NCI-H1105 (cell line): ENCODE measurements at regions not wholly inside any gene's neighbourhood (a gene's known extent, or its start where the extent isn't known, plus 50 kb on each side); places are given as distances from the start of the nearest gene placed in this dataset.

Experiments used
- DNase-seq: peaks from one replicate; lab custom pipeline; 2025; lab: John Stamatoyannopoulos, UW

- no peak for DNase-seq
These were observed 63.7 kb upstream of the PSMD7 start for GRCh38 chr16:74232806-74233465.

- no peak for DNase-seq
These were observed 66.5 kb upstream of the PSMD7 start for GRCh38 chr16:74230126-74230525.

DNA sequence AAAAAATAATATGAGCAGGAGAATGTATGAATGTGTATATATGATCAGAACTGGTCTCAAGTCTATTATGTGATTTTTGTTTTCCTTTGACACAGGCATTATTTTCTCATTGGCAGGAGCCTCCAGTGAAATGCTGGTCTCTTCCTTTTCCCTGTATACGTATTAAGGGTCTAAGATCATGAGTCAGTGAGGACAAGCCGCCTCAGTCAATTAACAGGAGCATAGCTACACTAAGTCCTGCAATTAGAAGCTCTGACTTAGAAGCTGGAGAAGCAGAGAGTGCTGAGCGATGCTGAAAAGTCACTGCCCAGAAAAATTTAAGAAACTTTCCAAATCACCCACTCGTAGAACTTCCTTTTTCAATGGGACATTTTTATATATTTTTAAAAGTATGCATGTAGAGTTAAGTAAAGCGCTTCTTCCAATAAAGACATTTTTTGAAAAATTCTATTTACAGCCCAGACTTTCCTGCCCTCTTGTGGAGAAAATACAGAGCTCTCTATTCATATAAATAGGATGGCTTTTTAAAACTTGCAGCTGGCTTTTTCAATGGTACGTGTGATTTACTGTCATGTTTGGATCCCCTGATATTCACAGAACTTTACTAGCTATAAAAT is 70.2 kb upstream of the PSMD7 start:
- no peak for DNase-seq

- DNase-seq: no peak
These were observed 71.6 kb upstream of the PSMD7 start for GRCh38 chr16:74224828-74225612.

DNA sequence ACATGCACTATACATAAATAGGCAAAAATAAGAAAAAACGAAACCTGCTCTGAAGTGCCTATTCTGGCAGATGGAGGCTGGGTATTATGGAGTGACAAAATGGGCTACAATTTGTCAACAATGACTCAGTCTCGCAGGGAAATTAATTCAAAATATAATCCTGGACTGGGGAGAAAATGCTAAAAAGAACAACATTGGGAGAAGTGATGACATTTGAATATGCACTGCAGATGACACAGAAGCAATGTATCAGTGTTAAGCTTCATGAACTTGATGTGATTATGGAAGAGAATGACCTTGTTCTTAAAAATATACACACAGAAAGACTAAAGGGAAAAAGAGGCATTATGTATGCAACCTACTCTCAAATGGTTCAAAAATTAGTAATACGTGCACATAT is 74.8 kb upstream of the PSMD7 start:
- DNase-seq: no peak

DNA sequence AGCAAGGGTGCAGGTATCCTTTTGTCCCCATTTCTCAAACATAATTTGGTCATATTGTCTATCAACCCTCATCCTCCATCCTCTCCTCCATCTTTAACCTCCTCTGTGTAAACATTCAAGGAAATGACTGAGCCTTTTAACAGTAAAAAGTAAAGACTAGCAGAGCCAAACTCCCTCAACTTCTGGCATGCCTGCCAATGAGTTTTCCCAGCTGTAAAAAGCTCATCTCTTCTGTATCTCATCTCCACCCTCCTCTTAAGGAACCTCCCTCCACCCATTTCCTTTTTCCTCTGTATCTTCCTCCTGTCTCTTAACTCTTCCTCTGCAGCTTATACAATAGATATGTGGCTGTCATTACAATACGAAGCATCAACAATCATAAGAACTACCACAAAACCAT is 76.9 kb upstream of the PSMD7 start:
- no peak for DNase-seq

DNA sequence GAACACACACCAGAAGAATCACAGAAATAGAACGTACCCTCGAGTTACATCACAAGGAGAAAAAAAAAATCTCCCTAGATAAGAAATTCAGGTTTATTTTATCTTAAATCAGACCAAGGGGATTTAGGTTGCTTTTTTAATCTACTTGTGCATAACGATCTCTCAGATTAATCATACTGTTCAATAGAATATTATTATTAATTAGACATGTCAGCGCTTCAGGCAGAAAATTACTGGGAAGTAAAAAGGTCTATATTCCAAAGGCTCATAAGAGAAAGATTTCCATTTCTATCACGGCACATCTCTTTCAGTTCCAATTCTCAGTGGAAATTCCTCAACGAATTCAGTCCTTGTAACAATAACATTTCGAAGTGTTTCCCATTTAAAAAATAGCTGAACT is 77.7 kb upstream of the PSMD7 start:
- DNase-seq: no peak

DNA sequence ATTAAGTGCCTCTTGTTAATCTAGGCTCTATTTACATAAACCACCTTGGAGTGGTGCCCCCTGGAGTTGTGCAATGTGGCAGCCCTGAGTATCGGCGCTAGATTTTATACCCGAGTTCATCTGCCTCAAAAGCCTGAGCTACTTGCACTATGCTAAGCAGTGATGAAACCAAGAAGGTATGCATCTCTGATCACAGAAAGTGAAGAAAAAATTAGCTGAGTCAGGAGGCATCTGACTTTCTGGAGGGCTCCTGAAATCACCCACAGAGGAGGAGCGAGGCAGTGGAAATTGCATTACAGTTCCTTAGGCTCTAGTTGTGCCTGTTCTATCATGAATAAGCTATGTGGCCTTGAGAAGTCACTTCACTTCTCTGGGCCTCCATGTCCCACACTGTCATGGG is 80.3 kb upstream of the PSMD7 start:
- DNase-seq: no peak

DNA sequence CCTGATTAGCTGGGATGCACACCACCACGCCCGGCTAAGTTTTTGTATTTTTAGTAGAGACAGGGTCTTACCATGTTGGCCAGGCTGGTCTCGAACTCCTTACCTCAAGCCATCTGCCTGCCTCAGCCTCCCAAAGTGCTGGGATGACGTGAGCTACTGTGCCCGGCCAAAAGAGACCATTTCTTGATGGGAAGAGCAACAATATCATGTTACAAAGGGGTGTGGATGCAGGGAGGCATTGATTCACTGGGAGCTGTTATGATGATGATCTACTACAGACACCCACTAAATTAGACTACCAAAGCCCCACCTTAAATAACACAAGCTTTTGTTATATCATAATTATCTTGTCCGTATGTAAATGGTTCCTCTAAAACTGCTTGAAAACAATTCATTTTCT is 81.4 kb upstream of the PSMD7 start:
- DNase-seq: no peak

DNA sequence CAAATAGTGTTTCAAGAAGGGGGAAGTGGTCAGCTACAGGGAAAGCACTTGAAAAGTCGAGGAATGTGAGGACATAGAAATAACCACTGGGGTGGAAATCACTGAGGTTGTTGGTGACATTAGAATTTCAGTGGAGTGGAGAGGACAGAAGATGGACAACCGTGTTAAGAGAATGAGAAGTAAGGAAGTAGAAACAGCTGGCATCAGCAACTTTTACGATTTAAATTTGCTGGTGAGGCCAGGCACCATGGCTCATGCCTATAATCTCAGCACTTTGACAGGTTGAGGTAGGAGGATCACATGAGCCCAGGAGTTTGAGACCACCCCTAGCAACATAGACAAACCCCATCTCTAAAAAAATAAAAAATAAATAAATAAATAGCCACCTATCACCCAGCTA is 83.2 kb upstream of the PSMD7 start:
- DNase-seq: no peak

DNA sequence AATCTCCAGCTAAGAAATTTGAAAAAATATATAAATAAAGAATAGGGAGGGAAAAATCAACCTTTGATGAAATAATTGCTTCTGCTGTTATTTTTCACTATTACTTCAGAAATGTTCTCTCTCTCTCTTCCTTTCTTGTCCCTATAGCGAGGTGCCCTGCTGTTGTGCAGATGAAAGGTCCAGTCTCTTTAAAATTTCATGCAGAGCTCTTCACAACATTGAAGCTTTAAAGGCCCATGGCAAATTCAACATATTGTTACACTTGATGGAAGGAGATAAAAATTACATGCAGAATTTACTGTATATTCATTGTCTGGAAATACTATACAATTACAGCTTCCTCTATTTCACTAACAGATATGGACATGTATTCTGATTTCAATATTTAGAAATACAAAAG is 86.4 kb upstream of the PSMD7 start:
- no peak for DNase-seq

DNA sequence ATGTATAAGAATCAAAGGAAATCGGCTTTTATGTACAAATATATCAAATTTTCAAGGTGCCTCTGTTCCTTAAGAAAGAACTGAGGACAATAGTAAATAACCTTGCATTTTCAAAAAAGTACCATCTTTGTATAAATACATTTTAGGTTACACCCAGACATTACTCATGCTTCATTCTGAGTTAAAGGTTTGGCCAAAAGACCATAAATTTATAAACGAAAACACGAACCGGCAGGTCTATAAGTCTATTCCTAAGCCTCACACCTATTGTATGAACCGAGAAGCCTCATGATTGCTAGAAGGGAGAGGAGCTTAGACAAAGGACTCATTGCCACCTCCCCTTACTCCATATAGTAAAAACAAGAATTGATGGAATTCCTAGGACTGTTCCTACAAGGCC is 94.6 kb upstream of the PSMD7 start:
- no peak for DNase-seq

- no peak for DNase-seq
These were observed 95.0 kb upstream of the PSMD7 start for GRCh38 chr16:74201576-74201975.

DNA sequence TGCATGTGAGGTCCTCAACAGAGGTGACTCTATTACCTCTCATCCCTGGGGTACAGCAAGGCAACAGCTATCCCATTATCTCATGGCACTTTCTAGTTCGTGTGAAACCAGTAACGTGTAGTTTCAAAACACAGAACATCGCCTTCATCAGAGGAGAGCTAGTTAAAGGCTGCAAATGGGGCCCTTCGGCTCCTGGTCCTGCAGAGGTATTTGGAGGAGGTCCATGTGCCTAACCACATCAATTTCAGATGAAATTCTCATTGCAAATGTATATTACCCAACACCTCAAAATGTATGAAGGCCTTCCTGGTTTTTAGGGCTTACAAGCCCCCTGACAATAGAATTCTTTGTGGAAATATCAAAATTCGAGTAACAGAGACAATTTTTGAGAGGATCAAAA is 95.7 kb upstream of the PSMD7 start:
- no peak for DNase-seq

DNA sequence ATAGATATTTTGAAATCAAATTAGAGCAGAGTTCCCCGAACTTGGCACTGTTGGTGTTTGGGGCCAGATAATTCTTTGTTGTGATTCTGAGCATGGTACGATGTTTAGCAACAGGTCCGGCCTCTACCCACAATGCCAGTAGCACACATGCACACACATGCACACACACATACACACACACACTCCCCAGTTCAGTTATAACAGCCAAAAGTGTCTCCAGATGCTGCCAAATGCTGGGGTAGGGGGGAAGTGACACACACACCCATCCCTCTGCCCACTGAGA is 96.8 kb upstream of the PSMD7 start:
- no peak for DNase-seq

DNA sequence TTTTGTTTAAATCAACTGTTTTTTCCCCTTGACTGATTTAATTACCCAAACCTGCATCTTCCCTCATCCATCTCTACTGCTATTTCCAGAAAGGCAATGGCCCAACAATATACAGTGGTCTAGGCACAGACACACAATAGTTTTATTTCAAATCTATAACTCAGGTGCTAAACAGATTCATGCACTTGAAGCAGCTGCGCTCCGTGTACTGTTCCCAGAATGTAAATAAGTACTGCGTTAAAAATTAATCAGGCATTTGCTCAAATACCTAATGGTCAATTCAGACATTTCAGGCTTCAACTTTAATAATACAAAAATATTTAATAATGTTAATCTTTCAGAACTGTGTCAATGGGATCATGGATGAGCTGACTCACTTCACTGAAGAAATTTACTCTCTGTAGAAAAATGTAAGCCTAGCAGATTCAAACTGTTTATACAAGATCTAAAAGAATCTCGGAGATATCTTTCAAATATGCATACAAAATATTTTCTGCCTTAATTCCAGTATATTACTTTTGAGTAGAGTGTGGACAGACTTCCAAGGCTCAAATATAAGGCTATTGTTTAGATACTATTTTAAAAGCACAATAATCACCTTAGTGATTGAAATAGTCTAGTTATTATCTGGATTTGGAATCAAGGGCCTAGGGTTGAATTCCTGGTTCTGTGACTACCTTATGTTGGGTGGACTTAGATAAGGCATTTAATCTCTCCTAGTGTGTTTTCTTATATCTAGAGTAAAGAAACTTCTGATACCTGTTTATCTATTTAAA is 97.4 kb upstream of the PSMD7 start:
- no peak for DNase-seq

DNA sequence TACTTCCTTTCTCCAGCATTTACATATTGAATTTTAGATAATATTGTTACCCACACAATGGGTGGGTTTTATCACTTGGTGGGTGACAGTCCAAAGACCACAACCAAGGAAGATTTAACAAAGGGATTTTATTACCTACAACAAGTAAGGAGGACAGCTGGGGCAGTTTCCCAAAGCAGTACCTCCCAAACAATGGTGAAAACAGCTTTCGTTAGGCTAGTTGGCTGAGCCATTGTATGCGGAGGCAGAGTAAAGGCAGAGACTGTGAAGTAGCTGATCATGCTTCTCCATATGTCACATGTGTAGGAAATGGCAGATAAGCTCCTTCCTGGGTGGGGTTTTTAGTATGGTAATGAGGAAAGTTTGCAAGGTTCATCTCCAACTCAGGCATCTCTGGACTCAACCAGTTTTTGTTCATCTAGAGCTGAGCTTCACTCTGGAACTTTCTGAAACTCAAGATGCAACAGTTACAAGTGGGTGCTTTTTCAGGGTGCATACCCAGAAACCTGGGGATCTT is 104.3 kb upstream of the PSMD7 start:
- DNase-seq: no peak

DNA sequence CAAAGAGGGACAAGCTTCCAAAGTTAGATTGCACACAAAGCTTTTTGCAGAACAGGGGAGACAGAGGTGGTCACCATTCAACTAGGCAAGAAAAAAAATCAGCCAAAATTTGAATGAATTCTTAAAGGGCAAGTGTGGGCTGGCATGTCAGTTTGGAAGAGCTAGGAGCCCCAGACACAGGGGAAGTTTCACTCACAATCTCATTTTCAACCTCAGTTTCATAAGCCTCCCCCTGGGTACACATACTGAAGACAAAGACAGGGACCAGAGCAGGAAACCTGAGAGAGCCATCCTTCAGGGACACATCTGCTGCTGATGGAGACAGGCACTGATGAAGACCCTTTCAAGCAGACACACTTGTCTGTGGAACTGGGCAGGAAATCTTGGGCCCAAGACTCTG is 106.3 kb upstream of the PSMD7 start:
- no peak for DNase-seq

GRCh38 chr16:74188856-74189255 is 107.8 kb upstream of the PSMD7 start:
- DNase-seq: no peak

GRCh38 chr16:74186561-74186971 is 110.0 kb upstream of the PSMD7 start:
- DNase-seq: peak; percentile 14

DNA sequence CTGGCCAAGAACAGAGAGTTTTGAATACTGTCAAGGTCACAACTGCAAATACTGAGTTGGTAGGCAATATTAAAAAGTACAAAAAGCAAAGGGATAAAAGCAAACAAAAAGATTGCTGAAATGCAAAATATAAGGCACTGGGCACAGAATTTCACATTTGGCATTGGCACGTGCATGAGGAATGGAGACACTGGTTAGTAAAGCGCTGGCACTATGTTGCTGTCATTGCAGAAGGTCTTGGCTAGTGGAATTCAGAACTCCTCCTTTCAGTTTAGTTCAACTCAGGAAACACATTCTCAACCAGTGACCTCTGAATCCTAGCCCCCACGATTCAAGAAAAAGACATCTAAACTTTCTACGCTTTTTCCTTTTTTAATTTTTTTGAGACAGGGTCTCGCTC is 111.8 kb upstream of the PSMD7 start:
- DNase-seq: no peak

- DNase-seq: no peak
These were observed 112.8 kb upstream of the PSMD7 start for GRCh38 chr16:74183601-74184360.
